SK-N-SH treated with all-trans-retinoic acid at 6 μM for 48 hours (cell line): ENCODE measurements at regions not wholly inside any gene's neighbourhood (a gene's known extent, or its start where the extent isn't known, plus 50 kb on each side); places are given as distances from the start of the nearest gene placed in this dataset.
A peak's percentile ranks its signal among the peaks of the same experiment; 100 is the strongest.

ENCODE experiments used
- ATAC-seq: fragments of 200-7000 bp; cut with Tn5 transposase; 3 replicates; pipeline ENCODE4 v1.9.1; 2020; ENCODE audit warnings: mild to moderate bottlenecking, moderate library complexity
- CREB5 ChIP-seq: fragments of 250-450 bp; sonication (Bioruptor Pico); IDR thresholded peaks from 2 replicates; pipeline ENCODE4 v1.5.1; 2020; ENCODE audit warnings: low read depth, mild to moderate bottlenecking, moderate library complexity
- CSDC2 ChIP-seq: fragments of 250-450 bp; sonication (Bioruptor Pico); IDR thresholded peaks from 2 replicates; pipeline ENCODE4 v1.5.0; 2020; ENCODE audit warnings: mild to moderate bottlenecking, moderate library complexity
- CSRNP3 ChIP-seq: fragments of 250-450 bp; sonication (Bioruptor Pico); IDR thresholded peaks from 2 replicates; pipeline ENCODE4 v1.5.1; 2021; ENCODE audit warnings: mild to moderate bottlenecking, moderate library complexity
- GLIS3 ChIP-seq: fragments of 250-450 bp; sonication (Bioruptor Pico); IDR thresholded peaks from 2 replicates; pipeline ENCODE4 v1.5.0; 2020; ENCODE audit warnings: mild to moderate bottlenecking, moderate library complexity
- ISL1 ChIP-seq: fragments of 250-450 bp; sonication (Bioruptor Pico); IDR thresholded peaks from 2 replicates; pipeline ENCODE4 v2.1.2; 2022; ENCODE audit warnings: mild to moderate bottlenecking, moderate library complexity
- OSR1 ChIP-seq: fragments of 250-450 bp; sonication (Bioruptor Pico); IDR thresholded peaks from 2 replicates; pipeline ENCODE4 v1.8.0; 2022; ENCODE audit warnings: moderate library complexity, mild to moderate bottlenecking, inconsistent platforms
- POU6F1 ChIP-seq: fragments of 250-450 bp; sonication (Bioruptor Pico); IDR thresholded peaks from 2 replicates; pipeline ENCODE4 v1.8.0; 2021; ENCODE audit warnings: low read depth, mild to moderate bottlenecking, moderate library complexity, borderline replicate concordance
- PPARA ChIP-seq: fragments of 250-450 bp; sonication (Bioruptor Pico); IDR thresholded peaks from 2 replicates; pipeline ENCODE4 v1.5.0; 2020; ENCODE audit warnings: mild to moderate bottlenecking, borderline replicate concordance
- RARB ChIP-seq: fragments of 250-450 bp; sonication (Bioruptor Pico); IDR thresholded peaks from 2 replicates; pipeline ENCODE4 v1.8.0; 2021; ENCODE audit warnings: mild to moderate bottlenecking, moderate library complexity
- SNAI2 ChIP-seq: fragments of 250-450 bp; sonication (Bioruptor Pico); IDR thresholded peaks from 2 replicates; pipeline ENCODE4 v1.5.0; 2020; ENCODE audit warnings: mild to moderate bottlenecking, moderate library complexity
- TCF4 ChIP-seq: fragments of 250-450 bp; sonication (Bioruptor Pico); IDR thresholded peaks from 2 replicates; pipeline ENCODE4 v1.8.0; 2021; ENCODE audit warnings: mild to moderate bottlenecking, moderate library complexity, borderline replicate concordance
- TOX ChIP-seq: fragments of 250-450 bp; sonication (Bioruptor Pico); IDR thresholded peaks from 2 replicates; pipeline ENCODE4 v1.8.0; 2021; ENCODE audit warnings: mild to moderate bottlenecking, moderate library complexity, borderline replicate concordance
- TSHZ2 ChIP-seq: fragments of 250-450 bp; sonication (Bioruptor Pico); IDR thresholded peaks from 2 replicates; pipeline ENCODE4 v1.5.0; 2020; ENCODE audit warnings: mild to moderate bottlenecking, moderate library complexity
- ZC3H10 ChIP-seq: fragments of 250-450 bp; sonication (Bioruptor Pico); IDR thresholded peaks from 2 replicates; pipeline ENCODE4 v1.5.1; 2021; ENCODE audit warnings: mild to moderate bottlenecking, moderate library complexity
- ZFP30 ChIP-seq: fragments of 450-650 bp; formaldehyde crosslinking; IDR thresholded peaks from 2 replicates; pipeline ENCODE4 v1.5.0; 2022; ENCODE audit warnings: mild to moderate bottlenecking, moderate library complexity
- ZNF565 ChIP-seq: fragments of 450-650 bp; formaldehyde crosslinking; conservative IDR thresholded peaks from 2 replicates; pipeline ENCODE4 v1.5.0; 2020; ENCODE audit warnings: low read depth, mild to moderate bottlenecking, moderate library complexity
- ZNF70 ChIP-seq: fragments of 450-650 bp; formaldehyde crosslinking; IDR thresholded peaks from 2 replicates; pipeline ENCODE4 v1.5.0; 2020; ENCODE audit warnings: mild to moderate bottlenecking, moderate library complexity
- ZNF8 ChIP-seq: fragments of 450-650 bp; formaldehyde crosslinking; IDR thresholded peaks from 2 replicates; pipeline ENCODE4 v1.5.0; 2020; ENCODE audit warnings: mild to moderate bottlenecking, moderate library complexity

GRCh38 chr10:61835069-61835945 lies 66.2 kb upstream of the ARID5B start:
- peak; percentile 64 for ATAC-seq
- TF ChIP-seq ZC3H10 (CRISPR knock-in tag): peak; percentile 40; the same call in 1 of the 2 replicates
- peak; percentile 80 for TF ChIP-seq ISL1 (CRISPR knock-in tag)
- TF ChIP-seq CREB5 (CRISPR knock-in tag): 0 out of 2 replicates have a peak, but pooled peaks have one; percentile 55
- TF ChIP-seq ZNF70: no peak

- ATAC-seq: peak; percentile 69
- TF ChIP-seq CSRNP3 (CRISPR knock-in tag): no peak
- peak; percentile 73; the same call in 1 of the 2 replicates for TF ChIP-seq TCF4 (CRISPR knock-in tag)
- no peak for TF ChIP-seq OSR1 (CRISPR knock-in tag)
- TF ChIP-seq TOX: no peak
- TF ChIP-seq PPARA (CRISPR knock-in tag): no peak
- no peak for TF ChIP-seq ZNF8
- no peak for TF ChIP-seq CREB5 (CRISPR knock-in tag)
- no peak for TF ChIP-seq GLIS3 (CRISPR knock-in tag)
- TF ChIP-seq POU6F1 (CRISPR knock-in tag): no peak
- no peak for TF ChIP-seq RARB (CRISPR knock-in tag)
- TF ChIP-seq ZFP30 (CRISPR knock-in tag): no peak
- no peak for TF ChIP-seq CSDC2 (CRISPR knock-in tag)
- TF ChIP-seq ZNF565 (CRISPR knock-in tag): no peak
- TF ChIP-seq SNAI2 (CRISPR knock-in tag): no peak
- peak; percentile 68 for TF ChIP-seq ISL1 (CRISPR knock-in tag)
Measured at GRCh38 chr10:61835946-61836887, 65.3 kb upstream of the ARID5B start.

- ATAC-seq: peak; percentile 57
- no peak for TF ChIP-seq TSHZ2 (CRISPR knock-in tag)
- peak; percentile 64 for TF ChIP-seq ISL1 (CRISPR knock-in tag)
Measured at GRCh38 chr10:61836888-61837754, 64.4 kb upstream of the ARID5B start.
